ENCODE measurements at regions not wholly inside any gene's neighbourhood (a gene's known extent, or its start where the extent isn't known, plus 50 kb on each side); places are given as distances from the start of the nearest gene placed in this dataset.

DNA sequence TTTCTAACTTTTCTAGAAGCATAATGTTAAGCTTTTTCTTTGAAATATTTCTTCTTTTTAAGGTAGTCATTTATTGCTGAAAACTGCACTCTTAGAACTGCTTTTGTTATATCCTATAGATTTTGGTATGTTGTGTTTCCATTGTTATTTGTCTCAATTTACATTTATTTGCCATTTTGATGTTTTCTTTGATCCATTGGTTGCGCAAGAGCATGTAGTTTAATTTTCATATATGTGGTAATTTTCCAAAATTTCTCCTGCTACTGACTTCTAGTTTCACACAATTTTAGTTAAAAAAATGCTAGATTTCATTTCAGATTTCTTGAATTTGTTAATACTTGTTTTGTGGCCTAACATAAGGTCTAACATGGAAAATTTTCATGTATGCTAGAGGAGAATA, 1029.3 kb upstream of the TYRP1 start:
- BruUV-seq (replicated peaks) = no TSS peak
- intact Hi-C loops (cut with micrococcal nuclease) = no loop called here
- POLR2A ChIA-PET = no interaction called here
- H3K36me3 ChIP-seq (ENCODE audit: control insufficient read depth in 2 of 2, extremely low read depth in 1 of 2, insufficient read depth in 2 of 2, low read length in 2 of 2) = no peaks in the 10 kb centered on the region
- no peak for FAIRE-seq
- H4K20me1 ChIP-seq (replicated peaks; ENCODE audit: control insufficient read depth, extremely low read depth, insufficient read depth, low read length) = no peaks in the 10 kb centered on the region
- no peak overlapping the region for H3K9ac ChIP-seq (replicated peaks; ENCODE audit: extremely low read depth, insufficient read depth, low read length)
- no peak overlapping the region for H3K27ac ChIP-seq (ENCODE audit: insufficient read depth, low read depth, low read length)
- CTCF ChIA-PET = no interaction called here
- H3K9me1 ChIP-seq (replicated peaks; ENCODE audit: control insufficient read depth, extremely low read depth, insufficient read depth, low read length) = no peaks in the 10 kb centered on the region
- H3K9me3 ChIP-seq (replicated peaks; ENCODE audit: control insufficient read depth, insufficient read depth, low read length) = peaks cover 2% of the 10 kb centered on the region
- no peak for DNase-seq (ENCODE audit: low read depth, low spot score)
- H3K27me3 ChIP-seq (ENCODE audit: control insufficient read depth in 2 of 2, insufficient read depth in 2 of 2, low read length in 2 of 2) = no peaks in the 10 kb centered on the region
- no peak for TF ChIP-seq GATA2 (IDR thresholded peaks at IDR 0.05; ENCODE audit: insufficient read depth, insufficient read length, low read depth, low read length)
- TF ChIP-seq POLR2A (IDR thresholded peaks at IDR 0.05; ENCODE audit: low read depth, low read length) = no peak
- no peak for TF ChIP-seq POLR2AphosphoS5 (IDR thresholded peaks at IDR 0.05; ENCODE audit: insufficient read depth, low read depth, low read length)
- TF ChIP-seq, protein P1, sequence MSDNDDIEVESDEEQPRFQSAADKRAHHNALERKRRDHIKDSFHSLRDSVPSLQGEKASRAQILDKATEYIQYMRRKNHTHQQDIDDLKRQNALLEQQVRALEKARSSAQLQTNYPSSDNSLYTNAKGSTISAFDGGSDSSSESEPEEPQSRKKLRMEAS (IDR thresholded peaks at IDR 0.05; ENCODE audit: insufficient read depth, insufficient read length) = no peak
- no peak for TF ChIP-seq MYC (IDR thresholded peaks at IDR 0.05; ENCODE audit: low read depth, low read length)
- no peak for TF ChIP-seq JUN (IDR thresholded peaks at IDR 0.05; ENCODE audit: borderline replicate concordance, insufficient read depth, insufficient read length, low read depth)
- TF ChIP-seq EZH2 (IDR thresholded peaks at IDR 0.05; ENCODE audit: borderline replicate concordance, low read depth, low read length, severe bottlenecking) = no peak
- TF ChIP-seq FOS (IDR thresholded peaks at IDR 0.05; ENCODE audit: borderline replicate concordance, insufficient read depth, low read length) = no peak
- TF ChIP-seq, protein P2, sequence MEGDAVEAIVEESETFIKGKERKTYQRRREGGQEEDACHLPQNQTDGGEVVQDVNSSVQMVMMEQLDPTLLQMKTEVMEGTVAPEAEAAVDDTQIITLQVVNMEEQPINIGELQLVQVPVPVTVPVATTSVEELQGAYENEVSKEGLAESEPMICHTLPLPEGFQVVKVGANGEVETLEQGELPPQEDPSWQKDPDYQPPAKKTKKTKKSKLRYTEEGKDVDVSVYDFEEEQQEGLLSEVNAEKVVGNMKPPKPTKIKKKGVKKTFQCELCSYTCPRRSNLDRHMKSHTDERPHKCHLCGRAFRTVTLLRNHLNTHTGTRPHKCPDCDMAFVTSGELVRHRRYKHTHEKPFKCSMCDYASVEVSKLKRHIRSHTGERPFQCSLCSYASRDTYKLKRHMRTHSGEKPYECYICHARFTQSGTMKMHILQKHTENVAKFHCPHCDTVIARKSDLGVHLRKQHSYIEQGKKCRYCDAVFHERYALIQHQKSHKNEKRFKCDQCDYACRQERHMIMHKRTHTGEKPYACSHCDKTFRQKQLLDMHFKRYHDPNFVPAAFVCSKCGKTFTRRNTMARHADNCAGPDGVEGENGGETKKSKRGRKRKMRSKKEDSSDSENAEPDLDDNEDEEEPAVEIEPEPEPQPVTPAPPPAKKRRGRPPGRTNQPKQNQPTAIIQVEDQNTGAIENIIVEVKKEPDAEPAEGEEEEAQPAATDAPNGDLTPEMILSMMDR (IDR thresholded peaks at IDR 0.05; ENCODE audit: extremely low read depth in 1 of 2, insufficient read depth in 1 of 2, low read depth in 1 of 2, low read length in 2 of 2) = no peak
- dilution Hi-C loops (cut with MboI; ENCODE audit: extremely low pct_ligation_motif_present, low sequenced_read_pairs) = no loop called here
- no peak overlapping the region for H3K4me2 ChIP-seq (ENCODE audit: insufficient read depth, low read length)
- H3K4me1 ChIP-seq (ENCODE audit: control insufficient read depth, extremely low read depth, insufficient read depth, low read length) = no peaks in the 10 kb centered on the region
- no peak overlapping the region for H2AFZ ChIP-seq (ENCODE audit: low read depth, low read length)
- no peaks in the 10 kb centered on the region for H3K79me2 ChIP-seq (ENCODE audit: control insufficient read depth, insufficient read depth, low read length)
- no peak overlapping the region for H3K4me3 ChIP-seq (replicated peaks in 1 of 3; ENCODE audit: insufficient read depth in 1 of 3, low read depth in 1 of 3, low read length in 3 of 3)
